ENCODE measurements at regions not wholly inside any gene's neighbourhood (a gene's known extent, or its start where the extent isn't known, plus 50 kb on each side); places are given as distances from the start of the nearest gene placed in this dataset.

DNA sequence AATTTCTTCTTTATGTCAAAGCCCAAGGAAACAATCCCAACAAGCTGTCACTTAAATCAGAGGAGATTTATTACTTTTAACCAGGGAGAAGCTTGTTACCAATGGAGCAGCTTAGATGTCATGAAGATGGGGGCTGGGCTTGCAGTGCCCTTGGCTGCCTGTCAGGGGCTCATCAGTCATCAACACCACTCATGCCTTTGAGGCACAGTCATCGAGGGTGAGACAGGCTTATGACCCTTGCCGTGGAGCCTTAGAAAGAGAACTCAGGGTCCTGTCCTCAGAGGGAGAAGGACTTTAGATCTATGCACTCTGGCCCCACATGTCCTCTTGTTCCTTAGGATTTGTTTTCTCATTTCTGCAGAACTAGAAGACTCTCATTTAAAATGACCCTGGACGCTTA is 318.3 kb downstream of the CBLN1 start:
- ChIA-PET POLR2A (no interaction called here), CTCF (no interaction called here)
- BruUV-seq (replicated peaks), result no TSS peak
- no peaks in the 10 kb centered on the region for H3K27me3 Mint-ChIP-seq (ENCODE audit: insufficient read depth, unreplicated experiment)
- Histone ChIP-seq H3K9me3 (0 out of 2 replicates have a peak, but pooled peaks cover 3% of the 10 kb centered on the region), H3K4me1 (peaks cover 30% of the 10 kb centered on the region), H3K27me3 (replicated peaks; ENCODE audit: control insufficient read depth, insufficient read depth, low read length) (no peaks in the 10 kb centered on the region), H3K4me3 (ENCODE audit: low read depth, low read length) (no peak overlapping the region), H3K36me3 (ENCODE audit: control insufficient read depth, insufficient read depth, low read length) (no peaks in the 10 kb centered on the region)
- no peak overlapping the region for H3K4me3 Mint-ChIP-seq (ENCODE audit: unreplicated experiment)
- no peak for DNase-seq
- no peaks in the 10 kb centered on the region for H3K4me1 Mint-ChIP-seq (ENCODE audit: low read depth, unreplicated experiment)
- TF ChIP-seq, protein P1, sequence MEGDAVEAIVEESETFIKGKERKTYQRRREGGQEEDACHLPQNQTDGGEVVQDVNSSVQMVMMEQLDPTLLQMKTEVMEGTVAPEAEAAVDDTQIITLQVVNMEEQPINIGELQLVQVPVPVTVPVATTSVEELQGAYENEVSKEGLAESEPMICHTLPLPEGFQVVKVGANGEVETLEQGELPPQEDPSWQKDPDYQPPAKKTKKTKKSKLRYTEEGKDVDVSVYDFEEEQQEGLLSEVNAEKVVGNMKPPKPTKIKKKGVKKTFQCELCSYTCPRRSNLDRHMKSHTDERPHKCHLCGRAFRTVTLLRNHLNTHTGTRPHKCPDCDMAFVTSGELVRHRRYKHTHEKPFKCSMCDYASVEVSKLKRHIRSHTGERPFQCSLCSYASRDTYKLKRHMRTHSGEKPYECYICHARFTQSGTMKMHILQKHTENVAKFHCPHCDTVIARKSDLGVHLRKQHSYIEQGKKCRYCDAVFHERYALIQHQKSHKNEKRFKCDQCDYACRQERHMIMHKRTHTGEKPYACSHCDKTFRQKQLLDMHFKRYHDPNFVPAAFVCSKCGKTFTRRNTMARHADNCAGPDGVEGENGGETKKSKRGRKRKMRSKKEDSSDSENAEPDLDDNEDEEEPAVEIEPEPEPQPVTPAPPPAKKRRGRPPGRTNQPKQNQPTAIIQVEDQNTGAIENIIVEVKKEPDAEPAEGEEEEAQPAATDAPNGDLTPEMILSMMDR (IDR thresholded peaks at IDR 0.05; ENCODE audit: insufficient read depth in 1 of 2, low read depth in 1 of 2, low read length in 1 of 2, severe bottlenecking in 1 of 2, unreplicated experiment in 1 of 2), result no peak
- intact Hi-C loops (cut with micrococcal nuclease; ENCODE audit: unreplicated experiment), result no loop called here
- H3K9me3 Mint-ChIP-seq (ENCODE audit: unreplicated experiment), result peaks cover 15% of the 10 kb centered on the region
- no peaks in the 10 kb centered on the region for H3K36me3 Mint-ChIP-seq (ENCODE audit: insufficient read depth, unreplicated experiment)
- no peak overlapping the region for H3K27ac Mint-ChIP-seq (ENCODE audit: unreplicated experiment)

DNA sequence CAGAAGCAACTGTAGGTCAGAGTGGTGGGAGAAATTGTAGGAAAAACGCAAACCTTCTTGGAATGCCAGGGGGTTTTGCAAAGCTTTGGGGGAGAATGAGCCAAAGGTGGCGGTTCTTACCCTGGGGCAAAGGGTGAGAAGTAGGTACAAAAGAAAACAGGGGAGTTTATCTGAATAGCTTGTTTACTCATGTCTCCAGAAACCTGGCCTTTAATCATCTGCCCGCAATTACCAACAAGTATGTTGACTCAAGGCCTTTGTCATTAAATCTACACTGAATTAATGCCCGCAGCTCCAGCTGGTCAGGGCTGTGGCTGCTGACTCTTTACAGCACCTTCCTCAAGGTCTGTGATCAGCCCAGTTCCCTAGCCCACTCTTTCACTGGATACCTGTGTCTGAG is 320.1 kb downstream of the CBLN1 start:
- H3K36me3 ChIP-seq (ENCODE audit: control insufficient read depth, insufficient read depth, low read length), result no peaks in the 10 kb centered on the region
- no peaks in the 10 kb centered on the region for H3K4me1 Mint-ChIP-seq (ENCODE audit: low read depth, unreplicated experiment)
- no TSS peak for BruUV-seq (replicated peaks)
- H3K36me3 Mint-ChIP-seq (ENCODE audit: insufficient read depth, unreplicated experiment), result no peaks in the 10 kb centered on the region
- POLR2A ChIA-PET, result interaction anchor here (0.6 kb wide), 1 partner anchor 239 kb away, joined by 3 read pairs; no protein-coding TSS in a partner anchor
- no peaks in the 10 kb centered on the region for H3K27me3 ChIP-seq (replicated peaks; ENCODE audit: control insufficient read depth, insufficient read depth, low read length)
- H3K27me3 Mint-ChIP-seq (ENCODE audit: insufficient read depth, unreplicated experiment), result no peaks in the 10 kb centered on the region
- intact Hi-C loops (cut with micrococcal nuclease; ENCODE audit: unreplicated experiment), result no loop called here
- peaks cover 15% of the 10 kb centered on the region for H3K9me3 Mint-ChIP-seq (ENCODE audit: unreplicated experiment)
- H3K4me1 ChIP-seq, result peaks cover 30% of the 10 kb centered on the region
- no peak for DNase-seq
- CTCF ChIA-PET, result interaction anchor here (0.6 kb wide), 1 partner anchor 42 kb away, joined by 3 read pairs; no protein-coding TSS in a partner anchor
- TF ChIP-seq, protein P1 (IDR thresholded peaks at IDR 0.05; ENCODE audit: insufficient read depth in 1 of 2, low read depth in 1 of 2, low read length in 1 of 2, severe bottlenecking in 1 of 2, unreplicated experiment in 1 of 2), result no peak
- H3K4me3 ChIP-seq (ENCODE audit: low read depth, low read length), result no peak overlapping the region
- H3K4me3 Mint-ChIP-seq (ENCODE audit: unreplicated experiment), result no peak overlapping the region
- H3K27ac Mint-ChIP-seq (ENCODE audit: unreplicated experiment), result no peak overlapping the region
- H3K9me3 ChIP-seq, result 0 out of 2 replicates have a peak, but pooled peaks cover 3% of the 10 kb centered on the region

DNA sequence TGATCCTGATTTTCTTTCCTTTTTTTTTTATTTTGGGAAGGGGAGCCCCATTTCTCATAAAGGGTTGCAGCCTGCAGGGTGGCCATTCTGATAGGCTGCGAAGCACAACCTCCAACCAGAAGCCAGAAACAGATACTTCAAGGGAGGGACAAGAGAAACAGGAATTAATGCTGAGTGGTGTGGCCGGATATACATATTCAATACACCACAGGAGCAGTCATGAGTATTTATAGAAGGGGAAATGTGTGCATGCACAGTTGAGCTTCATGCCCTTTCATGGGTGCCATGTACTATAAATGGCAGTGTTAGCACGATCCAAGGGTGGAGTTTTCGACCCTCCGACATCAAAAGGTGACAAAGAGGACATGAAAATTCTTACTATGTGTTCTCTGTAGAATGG is 320.8 kb downstream of the CBLN1 start:
- no peaks in the 10 kb centered on the region for H3K4me1 Mint-ChIP-seq (ENCODE audit: low read depth, unreplicated experiment)
- Histone ChIP-seq H3K27me3 (replicated peaks; ENCODE audit: control insufficient read depth, insufficient read depth, low read length) (no peaks in the 10 kb centered on the region), H3K4me3 (ENCODE audit: low read depth, low read length) (no peak overlapping the region), H3K36me3 (ENCODE audit: control insufficient read depth, insufficient read depth, low read length) (no peaks in the 10 kb centered on the region), H3K9me3 (0 out of 2 replicates have a peak, but pooled peaks cover 3% of the 10 kb centered on the region), H3K4me1 (peaks cover 30% of the 10 kb centered on the region)
- CTCF ChIA-PET, result interaction anchor here (0.6 kb wide), 1 partner anchor 43 kb away, joined by 3 read pairs; no protein-coding TSS in a partner anchor
- no peak for DNase-seq
- peaks cover 15% of the 10 kb centered on the region for H3K9me3 Mint-ChIP-seq (ENCODE audit: unreplicated experiment)
- BruUV-seq (replicated peaks), result no TSS peak
- POLR2A ChIA-PET, result no interaction called here
- H3K36me3 Mint-ChIP-seq (ENCODE audit: insufficient read depth, unreplicated experiment), result no peaks in the 10 kb centered on the region
- H3K4me3 Mint-ChIP-seq (ENCODE audit: unreplicated experiment), result no peak overlapping the region
- H3K27me3 Mint-ChIP-seq (ENCODE audit: insufficient read depth, unreplicated experiment), result no peaks in the 10 kb centered on the region
- no peak overlapping the region for H3K27ac Mint-ChIP-seq (ENCODE audit: unreplicated experiment)
- intact Hi-C loops (cut with micrococcal nuclease; ENCODE audit: unreplicated experiment), result no loop called here
- TF ChIP-seq, protein P1 (IDR thresholded peaks at IDR 0.05; ENCODE audit: insufficient read depth in 1 of 2, low read depth in 1 of 2, low read length in 1 of 2, severe bottlenecking in 1 of 2, unreplicated experiment in 1 of 2), result no peak

Measured in Caco-2 (cell line).